CD4-positive, alpha-beta T cell (primary cell): ENCODE measurements at regions not wholly inside any gene's neighbourhood (a gene's known extent, or its start where the extent isn't known, plus 50 kb on each side); places are given as distances from the start of the nearest gene placed in this dataset.

Experiments used
- ATAC-seq: fragments of 200-7000 bp; cut with Tn5 transposase; one replicate; pipeline ENCODE4 v1.10.0; 2022; ENCODE audit warnings: mild to moderate bottlenecking; ENCODE audit not compliant: poor library complexity
- CTCF ChIA-PET: fragments of 350-600 bp; sonication (Branson Sonifier 250); formaldehyde crosslinking; loops from one replicate; lab custom pipeline; 2021; ENCODE audit warnings: antibody characterized with exemption, inconsistent platforms; lab: Charles Lee
- POLR2A ChIA-PET: fragments of 350-600 bp; sonication (Branson Sonifier 250); formaldehyde crosslinking; loops from one replicate; lab custom pipeline; 2021; ENCODE audit warnings: antibody characterized with exemption, inconsistent platforms; lab: Charles Lee
- DNase-seq, 14 experiments: peaks; one replicate each; pipeline ENCODE4 v3.0.0-alpha.2; 2013 to 2020; ENCODE audit warnings: mixed read lengths in 2 of 14
- H3K27ac ChIP-seq, 2 donors: one replicate each; pipeline versions ENCODE4 v1.5.1 to v1.7.0; 2013; ENCODE audit warnings: low read length in 2 of 2, low read depth in 1 of 2, mild to moderate bottlenecking in 1 of 2
- H3K27me3 ChIP-seq, 2 experiments: 1 replicate in 1 of 2; 2 replicates in 1 of 2; pipeline versions ENCODE4 v1.6.1 to v1.7.0; 2013; ENCODE audit warnings: low read length in 2 of 2, control low read depth in 1 of 2, mild to moderate bottlenecking in 1 of 2, moderate library complexity in 1 of 2; ENCODE audit not compliant: insufficient read depth in 2 of 2, control insufficient read depth in 1 of 2
- H3K36me3 ChIP-seq: one replicate; pipeline ENCODE4 v1.6.1; 2013; ENCODE audit warnings: low read length, control low read depth; ENCODE audit not compliant: insufficient read depth
- H3K4me1 ChIP-seq: one replicate; pipeline ENCODE4 v1.6.1; 2013; ENCODE audit warnings: low read length, control low read depth; ENCODE audit not compliant: insufficient read depth
- H3K4me3 ChIP-seq: one replicate; pipeline ENCODE4 v1.5.1; 2013; ENCODE audit warnings: mild to moderate bottlenecking, low read length, moderate library complexity
- H3K9me3 ChIP-seq, 2 experiments: 1 replicate in 1 of 2; 2 replicates in 1 of 2; pipeline versions ENCODE4 v1.6.1 to v1.7.0; 2013; ENCODE audit warnings: low read length in 2 of 2, mild to moderate bottlenecking in 2 of 2, control low read depth in 1 of 2, moderate library complexity in 1 of 2; ENCODE audit not compliant: control insufficient read depth in 1 of 2, insufficient read depth in 1 of 2
- H3K27ac Mint-ChIP-seq: one replicate; pipeline ENCODE4 v1.8.0; 2020; ENCODE audit warnings: mixed read lengths
- H3K27me3 Mint-ChIP-seq: one replicate; pipeline ENCODE4 v1.8.0; 2021; ENCODE audit warnings: mixed read lengths
- H3K36me3 Mint-ChIP-seq: one replicate; pipeline ENCODE4 v1.8.0; 2021; ENCODE audit warnings: low read depth, mixed read lengths
- H3K4me1 Mint-ChIP-seq: one replicate; pipeline ENCODE4 v1.8.0; 2021; ENCODE audit warnings: low read depth, mixed read lengths
- H3K4me3 Mint-ChIP-seq: one replicate; pipeline ENCODE4 v1.8.0; 2020; ENCODE audit warnings: mild to moderate bottlenecking, mixed read lengths
- H3K9me3 Mint-ChIP-seq: one replicate; pipeline ENCODE4 v1.8.0; 2020; ENCODE audit warnings: mixed read lengths
- intact Hi-C, 2 experiments: fragments of 100-400 bp; cut with DNase I in 1 of 2; cut with micrococcal nuclease in 1 of 2; formaldehyde crosslinking; loops; one replicate each; pipeline versions ENCODE4 v1.15.1 to v1.9.0; 2023 to 2025; cut with DNase I, micrococcal nuclease
- TF ChIP-seq, protein P1 (sequence below): fragments of 200-600 bp; IDR thresholded peaks from one replicate; pipeline ENCODE4 v1.8.0; 2022; ENCODE audit warnings: antibody characterized with exemption, mild to moderate bottlenecking

DNA sequence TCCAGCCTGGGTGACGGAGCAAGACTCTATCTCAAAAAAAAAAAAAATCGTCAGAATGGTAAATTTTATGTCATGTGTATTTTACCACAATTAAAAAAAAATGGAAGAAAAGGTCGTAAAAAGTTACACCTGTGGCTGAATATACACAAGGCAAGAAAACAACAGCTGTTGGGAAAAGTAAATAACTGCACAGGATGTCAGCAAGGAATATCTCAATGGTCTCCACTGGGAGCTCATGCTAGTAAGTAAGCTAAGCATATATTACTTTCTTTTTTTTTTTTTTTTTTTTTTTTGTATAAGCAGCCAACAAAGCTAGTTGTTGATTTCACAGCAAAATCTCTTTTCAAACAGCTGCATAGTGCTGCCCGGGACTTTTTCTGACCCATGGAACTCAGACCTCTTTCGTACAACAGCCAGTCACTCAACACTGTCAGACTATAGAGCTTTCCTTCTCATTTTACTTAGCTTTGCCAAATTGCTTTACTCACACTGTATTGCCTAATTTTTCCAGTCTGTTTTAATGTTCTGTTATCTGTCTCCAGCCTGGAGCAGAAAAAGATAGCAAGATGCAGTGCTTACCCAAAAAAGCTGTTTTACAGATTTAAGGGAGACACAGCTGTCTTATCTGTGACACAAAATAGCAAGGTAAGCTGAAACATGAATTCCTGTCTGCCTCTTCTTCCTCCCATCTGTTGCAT is 175.9 kb downstream of the ENC1 start:
- Histone ChIP-seq H3K27me3 (no peaks in the 10 kb centered on the region), H3K36me3 (no peaks in the 10 kb centered on the region), H3K9me3 (no peaks in the 10 kb centered on the region), H3K27ac (no peak overlapping the region), H3K4me3 (no peak overlapping the region), H3K4me1 (no peaks in the 10 kb centered on the region)
- H3K4me1 Mint-ChIP-seq: no peaks in the 10 kb centered on the region
- ChIA-PET POLR2A (no interaction called here), CTCF (no interaction called here)
- intact Hi-C loops: no loop called here
- H3K9me3 Mint-ChIP-seq: no peaks in the 10 kb centered on the region
- TF ChIP-seq, protein P1, sequence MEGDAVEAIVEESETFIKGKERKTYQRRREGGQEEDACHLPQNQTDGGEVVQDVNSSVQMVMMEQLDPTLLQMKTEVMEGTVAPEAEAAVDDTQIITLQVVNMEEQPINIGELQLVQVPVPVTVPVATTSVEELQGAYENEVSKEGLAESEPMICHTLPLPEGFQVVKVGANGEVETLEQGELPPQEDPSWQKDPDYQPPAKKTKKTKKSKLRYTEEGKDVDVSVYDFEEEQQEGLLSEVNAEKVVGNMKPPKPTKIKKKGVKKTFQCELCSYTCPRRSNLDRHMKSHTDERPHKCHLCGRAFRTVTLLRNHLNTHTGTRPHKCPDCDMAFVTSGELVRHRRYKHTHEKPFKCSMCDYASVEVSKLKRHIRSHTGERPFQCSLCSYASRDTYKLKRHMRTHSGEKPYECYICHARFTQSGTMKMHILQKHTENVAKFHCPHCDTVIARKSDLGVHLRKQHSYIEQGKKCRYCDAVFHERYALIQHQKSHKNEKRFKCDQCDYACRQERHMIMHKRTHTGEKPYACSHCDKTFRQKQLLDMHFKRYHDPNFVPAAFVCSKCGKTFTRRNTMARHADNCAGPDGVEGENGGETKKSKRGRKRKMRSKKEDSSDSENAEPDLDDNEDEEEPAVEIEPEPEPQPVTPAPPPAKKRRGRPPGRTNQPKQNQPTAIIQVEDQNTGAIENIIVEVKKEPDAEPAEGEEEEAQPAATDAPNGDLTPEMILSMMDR: no peak
- ATAC-seq (no peak), DNase-seq (no peak)
- H3K4me3 Mint-ChIP-seq: no peak overlapping the region
- H3K36me3 Mint-ChIP-seq: no peaks in the 10 kb centered on the region
- no peak overlapping the region for H3K27ac Mint-ChIP-seq
- H3K27me3 Mint-ChIP-seq: no peaks in the 10 kb centered on the region

DNA sequence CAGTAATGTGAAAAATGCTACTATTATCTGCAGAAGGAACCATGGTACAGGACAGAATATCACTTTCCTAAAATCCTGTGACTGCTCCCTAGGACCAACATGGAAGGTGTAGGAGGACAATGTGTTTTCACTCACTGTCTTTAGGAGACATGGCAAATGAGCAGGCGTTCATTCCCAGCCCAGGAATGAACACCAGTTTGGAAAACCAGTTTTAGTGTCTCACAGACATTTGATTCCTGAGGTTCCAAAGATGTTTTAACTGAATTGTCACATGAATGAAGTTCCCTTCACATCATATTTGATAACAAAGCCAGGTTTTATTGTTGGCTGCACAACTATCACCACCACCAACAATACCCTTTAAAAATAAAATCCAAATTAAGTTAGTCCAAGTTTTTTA is 178.2 kb downstream of the ENC1 start:
- Histone ChIP-seq H3K9me3 (no peaks in the 10 kb centered on the region), H3K36me3 (no peaks in the 10 kb centered on the region), H3K27ac (no peak overlapping the region), H3K4me3 (no peak overlapping the region), H3K27me3 (no peaks in the 10 kb centered on the region), H3K4me1 (no peaks in the 10 kb centered on the region)
- ATAC-seq (no peak), DNase-seq (no peak)
- H3K9me3 Mint-ChIP-seq: no peaks in the 10 kb centered on the region
- intact Hi-C loops: no loop called here
- ChIA-PET POLR2A (no interaction called here), CTCF (no interaction called here)
- TF ChIP-seq, protein P1: no peak
- no peaks in the 10 kb centered on the region for H3K27me3 Mint-ChIP-seq
- H3K4me1 Mint-ChIP-seq: no peaks in the 10 kb centered on the region
- H3K27ac Mint-ChIP-seq: no peak overlapping the region
- no peak overlapping the region for H3K4me3 Mint-ChIP-seq
- no peaks in the 10 kb centered on the region for H3K36me3 Mint-ChIP-seq

DNA sequence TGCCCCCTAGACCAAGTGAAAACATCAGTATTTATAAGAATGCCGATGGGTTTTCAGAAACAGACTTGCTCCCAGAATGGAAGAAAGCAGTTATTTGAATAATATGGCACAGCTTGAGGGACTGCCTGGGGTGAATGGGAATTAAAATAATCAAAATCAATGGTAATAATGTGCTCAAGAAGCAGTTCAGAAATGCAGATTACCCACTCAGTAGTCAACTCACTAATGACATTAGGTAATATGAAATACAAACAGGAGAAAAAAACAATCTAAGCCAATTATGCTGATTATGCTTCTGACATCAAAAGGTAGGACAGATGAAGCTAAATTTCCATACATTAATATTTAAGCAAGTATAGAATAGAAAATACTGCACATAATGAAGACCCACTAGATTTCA is 179.3 kb downstream of the ENC1 start:
- no peaks in the 10 kb centered on the region for H3K36me3 ChIP-seq
- Mint-ChIP-seq H3K9me3 (no peaks in the 10 kb centered on the region), H3K4me3 (no peak overlapping the region), H3K27ac (no peak overlapping the region), H3K4me1 (no peaks in the 10 kb centered on the region), H3K27me3 (no peaks in the 10 kb centered on the region), H3K36me3 (no peaks in the 10 kb centered on the region)
- ATAC-seq (no peak), DNase-seq (no peak)
- H3K4me1 ChIP-seq: no peaks in the 10 kb centered on the region
- no peaks in the 10 kb centered on the region for H3K27me3 ChIP-seq
- intact Hi-C loops: no loop called here
- no peak overlapping the region for H3K27ac ChIP-seq
- H3K9me3 ChIP-seq: no peaks in the 10 kb centered on the region
- CTCF ChIA-PET: no interaction called here
- no peak overlapping the region for H3K4me3 ChIP-seq
- POLR2A ChIA-PET: no interaction called here
- TF ChIP-seq, protein P1: no peak
